Astrocyte (in vitro differentiated cells and primary cell): ENCODE measurements at regions not wholly inside any gene's neighbourhood (a gene's known extent, or its start where the extent isn't known, plus 50 kb on each side); places are given as distances from the start of the nearest gene placed in this dataset.

Source experiments
- DNase-seq: peaks from one replicate; pipeline ENCODE4 v3.0.0-alpha.2; 2010; ENCODE audit warnings: low read depth
- FAIRE-seq: peaks from 2 replicates; lab custom pipeline; 2011; peaks lifted over from hg19 to GRCh38; lab: Jason Lieb, UNC
- H2AFZ ChIP-seq: 2 replicates; pipeline ENCODE4 v1.6.0; 2012; ENCODE audit warnings: low read depth, low read length, inconsistent platforms
- H3K27ac ChIP-seq: 2 replicates; pipeline ENCODE4 v1.5.1; 2011; ENCODE audit warnings: low read depth, low read length, inconsistent platforms
- H3K27me3 ChIP-seq: 2 replicates; pipeline ENCODE4 v1.6.0; 2011; ENCODE audit warnings: low read length, inconsistent platforms; ENCODE audit not compliant: insufficient read depth
- H3K36me3 ChIP-seq: 2 replicates; pipeline ENCODE4 v1.5.1; 2011; ENCODE audit warnings: low read length, inconsistent platforms; ENCODE audit not compliant: insufficient read depth
- H3K4me1 ChIP-seq: 2 replicates; pipeline ENCODE4 v1.5.1; 2011; ENCODE audit warnings: low read length, inconsistent platforms; ENCODE audit not compliant: insufficient read depth
- H3K4me2 ChIP-seq: 2 replicates; pipeline ENCODE4 v1.6.0; 2012; ENCODE audit warnings: low read length, inconsistent platforms
- H3K4me3 ChIP-seq: 2 replicates; pipeline ENCODE4 v1.5.1; 2011; ENCODE audit warnings: low read depth, mild to moderate bottlenecking, low read length, inconsistent platforms; ENCODE audit not compliant: insufficient read depth
- H3K79me2 ChIP-seq: 2 replicates; pipeline ENCODE4 v1.6.0; 2012; ENCODE audit warnings: mild to moderate bottlenecking, low read length, inconsistent platforms; ENCODE audit not compliant: insufficient read depth
- H3K9ac ChIP-seq: 2 replicates; pipeline ENCODE4 v1.6.0; 2012; ENCODE audit warnings: mild to moderate bottlenecking, low read length, inconsistent platforms
- H3K9me3 ChIP-seq: 2 replicates; pipeline ENCODE4 v1.5.1; 2012; ENCODE audit warnings: low read depth, mild to moderate bottlenecking, low read length, inconsistent platforms; ENCODE audit not compliant: insufficient read depth
- H4K20me1 ChIP-seq: 2 replicates; pipeline ENCODE4 v1.6.0; 2012; ENCODE audit warnings: low read length, inconsistent platforms; ENCODE audit not compliant: insufficient read depth
- H3K27ac Mint-ChIP-seq: one replicate; pipeline ENCODE4 v1.8.0; 2021; ENCODE audit warnings: mild to moderate bottlenecking, mixed read lengths; ENCODE audit not compliant: unreplicated experiment
- H3K27me3 Mint-ChIP-seq: one replicate; pipeline ENCODE4 v1.8.0; 2021; ENCODE audit warnings: low read depth, mixed read lengths; ENCODE audit not compliant: unreplicated experiment
- H3K36me3 Mint-ChIP-seq: one replicate; pipeline ENCODE4 v1.8.0; 2021; ENCODE audit warnings: low read depth, mixed read lengths; ENCODE audit not compliant: unreplicated experiment
- H3K4me1 Mint-ChIP-seq: one replicate; pipeline ENCODE4 v1.8.0; 2021; ENCODE audit warnings: low read depth, mixed read lengths; ENCODE audit not compliant: unreplicated experiment
- H3K4me3 Mint-ChIP-seq: one replicate; pipeline ENCODE4 v1.8.0; 2021; ENCODE audit warnings: mild to moderate bottlenecking, moderate library complexity, mixed read lengths; ENCODE audit not compliant: unreplicated experiment
- H3K9me3 Mint-ChIP-seq: one replicate; pipeline ENCODE4 v1.8.0; 2021; ENCODE audit warnings: mild to moderate bottlenecking, mixed read lengths; ENCODE audit not compliant: unreplicated experiment
- CTCF ChIP-seq: IDR thresholded peaks from 2 replicates; pipeline ENCODE4 v1.5.1; 2011; ENCODE audit warnings: low read depth, mild to moderate bottlenecking, inconsistent platforms, low read length, moderate library complexity; ENCODE audit not compliant: insufficient read depth
- EZH2 ChIP-seq: IDR thresholded peaks from 2 replicates; pipeline ENCODE4 v1.6.1; 2012; ENCODE audit warnings: mild to moderate bottlenecking, low read length, inconsistent platforms; ENCODE audit not compliant: insufficient read depth

GRCh38 chrX:45524296-45524695 is 323.6 kb upstream of the DIPK2B start:
- no peak for TF ChIP-seq CTCF
- TF ChIP-seq EZH2, result no peak
- DNase-seq (peak; percentile 60), FAIRE-seq (no peak)
- Mint-ChIP-seq H3K27me3 (no peaks in the 10 kb centered on the region), H3K36me3 (no peaks in the 10 kb centered on the region), H3K4me3 (no peak overlapping the region), H3K4me1 (peaks cover 2% of the 10 kb centered on the region), H3K27ac (no peak overlapping the region), H3K9me3 (peaks cover 2% of the 10 kb centered on the region)
- Histone ChIP-seq H3K4me3 (no peak overlapping the region), H3K4me1 (peaks cover 4% of the 10 kb centered on the region), H2AFZ (no peak overlapping the region), H3K9ac (no peak overlapping the region), H4K20me1 (no peaks in the 10 kb centered on the region), H3K9me3 (no peaks in the 10 kb centered on the region), H3K79me2 (no peaks in the 10 kb centered on the region), H3K4me2 (no peak overlapping the region), H3K27ac (no peak overlapping the region), H3K27me3 (no peaks in the 10 kb centered on the region), H3K36me3 (no peaks in the 10 kb centered on the region)

- Mint-ChIP-seq H3K27me3 (no peaks in the 10 kb centered on the region), H3K4me1 (peaks cover 22% of the 10 kb centered on the region), H3K9me3 (peaks cover 2% of the 10 kb centered on the region), H3K36me3 (no peaks in the 10 kb centered on the region), H3K27ac (no peak overlapping the region), H3K4me3 (no peak overlapping the region)
- Histone ChIP-seq H3K36me3 (no peaks in the 10 kb centered on the region), H3K9me3 (no peaks in the 10 kb centered on the region), H3K4me2 (no peak overlapping the region), H3K4me1 (peaks cover 14% of the 10 kb centered on the region), H3K27ac (no peak overlapping the region), H3K4me3 (no peak overlapping the region), H3K79me2 (no peaks in the 10 kb centered on the region), H4K20me1 (no peaks in the 10 kb centered on the region), H3K27me3 (no peaks in the 10 kb centered on the region), H3K9ac (no peak overlapping the region), H2AFZ (no peak overlapping the region)
- FAIRE-seq (no peak), DNase-seq (no peak)
- TF ChIP-seq CTCF (no peak), EZH2 (no peak)
Observed at GRCh38 chrX:45518552-45518951, 317.9 kb upstream of the DIPK2B start.

DNA sequence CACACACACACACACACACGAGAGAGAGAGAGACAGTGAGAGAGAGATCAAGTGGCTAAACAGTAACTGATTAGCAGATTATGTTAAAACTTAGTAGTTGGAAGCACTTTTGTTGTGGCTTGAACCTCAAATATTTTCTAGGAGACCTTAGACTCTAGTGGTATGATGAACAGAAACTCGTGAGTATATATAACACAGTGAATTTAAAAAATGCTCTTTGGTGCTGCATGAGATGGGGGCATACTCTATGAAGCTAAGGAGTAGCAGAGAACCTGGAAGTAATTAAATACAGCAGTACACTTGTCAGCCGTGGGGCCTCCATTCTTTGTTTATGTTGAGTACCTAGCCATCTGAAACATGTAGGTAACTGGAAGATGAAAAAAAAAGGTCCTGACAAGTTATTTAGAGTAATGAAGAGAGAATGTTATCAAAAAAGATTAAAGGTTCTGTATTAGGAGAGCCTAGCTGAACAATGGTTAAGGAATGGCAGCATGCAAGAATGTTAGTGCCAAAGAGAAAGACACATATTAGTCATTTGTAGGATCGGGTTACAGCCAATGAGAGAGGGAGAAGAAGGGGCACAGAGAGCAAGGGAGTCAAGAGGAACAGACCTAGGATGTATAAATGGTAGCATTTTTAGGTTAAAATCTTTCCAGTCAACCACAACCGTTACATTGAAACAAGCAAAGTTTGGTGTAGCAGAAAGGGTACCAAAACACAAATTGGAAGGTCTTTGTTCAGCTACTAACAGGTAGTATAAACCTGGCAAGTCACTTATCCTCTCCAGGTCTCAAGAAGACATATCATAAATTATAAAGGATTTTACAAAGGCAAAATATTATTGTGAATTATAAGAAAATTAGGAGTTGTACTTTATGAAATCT is 316.7 kb upstream of the DIPK2B start:
- no peaks in the 10 kb centered on the region for H3K36me3 Mint-ChIP-seq
- Histone ChIP-seq H3K9me3 (no peaks in the 10 kb centered on the region), H3K4me2 (peak overlapping the region; percentile 52), H3K4me3 (no peak overlapping the region), H4K20me1 (no peaks in the 10 kb centered on the region), H3K9ac (peak overlapping the region; percentile 33), H3K27me3 (no peaks in the 10 kb centered on the region), H2AFZ (no peak overlapping the region), H3K79me2 (no peaks in the 10 kb centered on the region), H3K27ac (peak overlapping the region; percentile 86), H3K4me1 (peaks cover 14% of the 10 kb centered on the region), H3K36me3 (no peaks in the 10 kb centered on the region)
- TF ChIP-seq CTCF (no peak), EZH2 (no peak)
- DNase-seq (peak; percentile 84), FAIRE-seq (peak; percentile 99)
- peaks cover 27% of the 10 kb centered on the region for H3K4me1 Mint-ChIP-seq
- no peak overlapping the region for H3K4me3 Mint-ChIP-seq
- peaks cover 2% of the 10 kb centered on the region for H3K9me3 Mint-ChIP-seq
- H3K27ac Mint-ChIP-seq, result peak overlapping the region; percentile 86
- H3K27me3 Mint-ChIP-seq, result no peaks in the 10 kb centered on the region
